GM21825 (cell line): ENCODE measurements at regions not wholly inside any gene's neighbourhood (a gene's known extent, or its start where the extent isn't known, plus 50 kb on each side); places are given as distances from the start of the nearest gene placed in this dataset.
"Not testable (repeated sequence)": the region's sequence is repeated elsewhere in the genome, so short reads cannot be mapped to it uniquely, and the experiment has no call there.

Source experiments
- ATAC-seq: cut with Tn5 transposase; IDR thresholded peaks from one replicate; pipeline ENCODE4 v1.9.1; 2021; ENCODE audit warnings: mild to moderate bottlenecking, moderate library complexity; ENCODE audit not compliant: unreplicated experiment

GRCh38 chr4:1589098-1589497 lies 95.0 kb downstream of the FAM53A start:
- no peak for ATAC-seq

DNA sequence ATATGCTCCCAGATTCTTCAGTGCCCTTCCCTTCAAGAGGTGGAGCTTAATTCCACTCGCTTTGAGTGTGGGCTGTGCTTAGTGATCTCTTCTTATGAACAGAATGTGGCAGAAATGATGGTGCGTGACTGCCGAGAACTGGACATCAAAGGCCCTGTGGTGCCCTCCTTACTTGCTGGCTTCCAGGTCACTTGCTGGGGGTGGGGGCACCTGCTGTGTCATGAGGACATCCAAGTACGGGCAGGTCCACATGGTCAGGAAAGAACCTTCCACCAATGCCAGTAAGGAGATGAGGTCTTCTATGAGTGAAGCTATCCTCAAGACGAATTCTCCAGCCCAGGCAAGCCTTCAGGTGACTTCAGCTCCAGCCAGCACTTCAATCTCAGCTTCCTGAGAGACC lies 95.8 kb downstream of the FAM53A start:
- no peak for ATAC-seq

DNA sequence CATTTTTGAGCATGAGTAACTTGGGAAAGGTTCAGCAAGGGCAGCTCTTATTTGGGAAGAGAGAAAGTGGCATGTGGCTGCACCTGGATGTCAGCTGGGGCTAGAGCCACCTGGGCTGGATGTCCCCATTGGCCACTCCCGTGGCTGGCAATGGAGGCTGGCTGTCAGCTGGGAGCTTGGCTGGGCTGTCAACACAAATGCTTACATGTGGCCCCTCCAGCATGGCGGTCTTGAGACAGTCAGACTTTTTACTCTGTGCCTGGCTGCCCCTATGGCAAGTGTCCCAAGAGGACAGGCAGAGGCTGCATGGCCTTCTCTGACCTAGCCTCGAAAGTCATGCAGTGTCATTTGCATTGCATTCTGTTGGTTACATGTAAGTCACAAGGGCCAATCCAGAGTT lies 99.6 kb downstream of the FAM53A start:
- ATAC-seq: no peak

DNA sequence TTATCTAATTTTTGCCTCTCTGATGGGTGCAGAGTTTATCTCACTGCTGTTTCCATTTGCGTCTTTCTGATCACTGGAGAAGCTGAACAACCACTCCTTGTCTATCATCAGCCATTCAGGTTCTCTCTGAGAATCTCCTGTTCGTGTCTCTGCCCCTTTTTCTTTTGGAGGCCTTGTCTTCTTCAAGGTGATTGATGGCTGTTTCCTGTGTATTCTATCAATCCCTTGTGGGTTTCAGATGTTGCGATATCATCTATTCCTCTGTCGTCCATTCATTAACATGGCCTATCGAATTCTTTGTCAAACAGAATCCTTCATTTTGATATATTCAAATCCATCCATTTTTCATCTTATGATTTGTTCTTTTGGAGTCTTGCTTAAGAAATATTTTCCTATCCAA lies 100.3 kb downstream of the FAM53A start:
- ATAC-seq: no peak

GRCh38 chr4:1583051-1583785 lies 100.9 kb downstream of the FAM53A start:
- no peak for ATAC-seq

DNA sequence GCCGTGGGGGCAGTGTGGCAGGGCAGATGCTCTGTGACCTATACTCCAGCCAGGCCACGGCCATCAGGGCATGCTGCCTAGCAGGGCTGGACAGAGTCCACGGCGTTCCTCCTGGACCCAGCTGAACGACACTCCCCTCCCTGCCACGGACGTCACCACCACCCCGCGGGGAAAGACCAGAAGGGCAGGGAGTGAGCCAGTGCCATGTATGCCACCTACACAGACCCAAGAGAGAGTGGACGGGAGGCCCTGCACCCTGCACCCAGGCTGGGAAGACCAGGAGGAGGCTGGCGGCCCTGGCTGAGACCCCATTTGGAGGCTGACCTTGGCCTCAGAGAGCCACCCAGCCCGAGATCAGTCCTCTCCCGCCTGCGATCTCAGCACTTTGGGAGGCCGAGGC lies 101.9 kb downstream of the FAM53A start:
- no peak for ATAC-seq

DNA sequence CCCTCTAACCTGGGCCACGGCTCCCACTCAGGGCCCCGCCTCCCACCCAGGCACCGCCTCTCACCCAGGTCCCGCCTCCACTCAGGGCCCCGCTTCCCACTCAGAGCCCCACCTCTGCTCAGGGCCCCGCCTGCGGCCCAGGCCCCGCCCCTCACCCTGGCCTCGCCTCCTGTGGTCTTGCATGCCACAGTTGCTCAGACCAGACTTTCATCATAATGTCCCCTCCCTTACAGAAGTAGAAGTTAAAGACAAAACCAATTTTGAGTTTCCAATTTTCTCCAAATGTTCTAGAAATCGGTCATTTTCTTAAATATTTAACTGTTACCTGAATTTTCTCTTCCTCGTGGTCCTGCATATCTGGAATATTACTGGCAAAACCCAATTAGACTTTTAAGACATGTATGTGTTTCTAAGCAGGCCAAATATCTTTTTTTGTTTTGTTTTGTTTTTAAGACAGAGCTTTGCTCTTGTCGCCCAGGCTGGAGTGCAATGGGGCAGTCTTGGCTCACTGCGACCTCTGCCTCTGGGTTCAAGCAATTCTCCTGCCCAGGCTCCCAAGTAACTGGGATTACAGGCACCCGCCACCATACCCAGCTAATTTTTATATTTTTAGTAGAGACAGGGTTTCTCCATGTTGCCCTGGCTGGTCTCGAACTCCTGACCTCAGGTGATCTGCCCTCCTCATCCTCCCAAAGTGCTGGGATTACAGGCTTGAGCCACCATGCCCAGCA lies 102.8 kb downstream of the FAM53A start:
- peak; percentile 51 for ATAC-seq

- not testable (repeated sequence) for ATAC-seq
Observed at GRCh38 chr4:1580692-1581012, 103.5 kb downstream of the FAM53A start.

- peak; percentile 44 for ATAC-seq
Observed at GRCh38 chr4:1579901-1580691, 104.0 kb downstream of the FAM53A start.

DNA sequence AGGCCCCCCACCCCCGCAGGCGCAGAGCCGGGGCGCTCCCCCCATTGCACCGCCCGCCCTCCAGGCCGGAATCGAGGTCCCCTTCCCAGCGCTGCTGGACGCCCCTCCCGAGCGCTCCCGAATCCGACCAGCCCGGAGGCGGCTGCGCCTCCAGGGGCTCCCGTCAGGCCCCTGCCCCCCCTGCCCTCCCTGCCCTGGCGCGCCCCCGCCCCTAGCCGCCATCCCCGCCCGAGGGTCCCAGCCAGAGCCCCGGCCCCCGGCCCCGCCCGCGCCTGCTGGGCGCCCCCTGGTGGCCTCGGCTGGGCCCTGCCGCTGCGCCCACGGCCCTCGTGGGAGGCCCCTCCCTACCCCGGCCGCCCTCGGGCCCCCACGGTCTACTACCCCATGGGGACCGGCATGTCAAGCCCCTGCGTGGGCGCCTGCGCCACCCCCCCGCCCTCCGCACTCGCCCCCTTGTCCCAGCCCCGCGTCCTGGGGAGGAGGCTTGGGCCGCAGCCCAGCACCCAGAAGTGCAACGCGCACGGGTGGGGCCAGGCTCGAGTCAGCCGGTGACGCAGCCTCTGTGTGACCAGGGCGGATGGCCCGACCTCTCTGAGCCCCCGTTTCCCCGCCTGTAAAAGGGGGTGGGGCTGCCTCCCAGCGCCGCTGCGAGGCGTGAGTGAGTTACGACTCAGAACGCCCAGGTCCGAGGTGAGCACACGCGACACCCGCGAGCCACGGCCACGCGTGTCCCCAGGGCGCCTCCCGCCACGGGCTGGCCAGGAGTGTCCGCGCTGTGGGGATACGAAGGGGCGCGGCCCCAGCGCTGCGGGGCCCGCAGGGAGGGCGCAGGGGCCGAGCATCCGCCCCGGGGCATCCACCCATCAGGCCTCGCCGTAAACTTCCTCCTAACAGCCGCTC lies 104.9 kb downstream of the FAM53A start:
- ATAC-seq: no peak

DNA sequence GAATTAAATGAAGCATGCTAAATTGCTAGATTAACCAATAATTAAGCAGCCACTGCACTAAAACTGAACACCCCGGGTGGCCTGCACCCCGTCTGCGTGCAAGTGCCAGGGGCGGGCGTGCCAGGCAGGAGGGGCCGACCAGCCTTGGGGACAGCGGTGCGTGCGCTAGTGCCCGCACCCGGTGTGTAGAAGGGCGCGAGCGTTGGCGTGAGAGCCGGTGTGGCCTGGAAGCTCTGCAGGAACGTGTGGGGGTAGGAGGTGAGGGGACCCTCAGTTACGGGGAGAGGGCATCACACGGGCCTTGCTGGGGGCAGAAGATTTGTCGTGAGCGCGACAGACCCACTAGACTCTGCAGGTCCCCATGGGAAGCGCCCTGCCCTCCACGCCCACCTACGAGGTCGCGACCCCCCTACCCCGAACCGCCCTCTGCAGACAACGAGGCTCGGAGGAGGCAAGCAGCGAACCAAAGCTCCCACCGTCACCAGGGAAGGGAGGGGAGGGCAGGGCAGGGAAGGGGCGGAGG lies 105.8 kb downstream of the FAM53A start:
- ATAC-seq: no peak

DNA sequence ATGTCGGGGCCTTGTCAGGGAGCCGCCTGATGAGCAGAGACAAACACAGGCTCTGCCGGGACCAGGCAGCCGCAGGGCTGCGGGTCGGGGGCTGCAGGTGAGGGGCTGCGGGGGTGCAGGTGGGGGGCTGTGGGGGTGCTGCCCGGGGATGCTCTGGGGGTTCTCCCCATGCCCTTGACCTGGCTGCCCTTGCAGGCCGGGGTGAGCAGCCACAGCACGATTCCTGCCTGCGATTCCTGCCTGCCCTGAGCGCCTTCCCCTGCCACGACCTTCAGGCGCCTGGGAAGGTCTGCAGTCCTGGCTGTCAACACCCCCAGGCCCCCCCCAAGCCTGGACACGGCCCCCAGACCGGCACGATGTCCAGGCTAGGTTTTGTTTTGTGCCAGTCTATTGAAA lies 106.3 kb downstream of the FAM53A start:
- no peak for ATAC-seq

DNA sequence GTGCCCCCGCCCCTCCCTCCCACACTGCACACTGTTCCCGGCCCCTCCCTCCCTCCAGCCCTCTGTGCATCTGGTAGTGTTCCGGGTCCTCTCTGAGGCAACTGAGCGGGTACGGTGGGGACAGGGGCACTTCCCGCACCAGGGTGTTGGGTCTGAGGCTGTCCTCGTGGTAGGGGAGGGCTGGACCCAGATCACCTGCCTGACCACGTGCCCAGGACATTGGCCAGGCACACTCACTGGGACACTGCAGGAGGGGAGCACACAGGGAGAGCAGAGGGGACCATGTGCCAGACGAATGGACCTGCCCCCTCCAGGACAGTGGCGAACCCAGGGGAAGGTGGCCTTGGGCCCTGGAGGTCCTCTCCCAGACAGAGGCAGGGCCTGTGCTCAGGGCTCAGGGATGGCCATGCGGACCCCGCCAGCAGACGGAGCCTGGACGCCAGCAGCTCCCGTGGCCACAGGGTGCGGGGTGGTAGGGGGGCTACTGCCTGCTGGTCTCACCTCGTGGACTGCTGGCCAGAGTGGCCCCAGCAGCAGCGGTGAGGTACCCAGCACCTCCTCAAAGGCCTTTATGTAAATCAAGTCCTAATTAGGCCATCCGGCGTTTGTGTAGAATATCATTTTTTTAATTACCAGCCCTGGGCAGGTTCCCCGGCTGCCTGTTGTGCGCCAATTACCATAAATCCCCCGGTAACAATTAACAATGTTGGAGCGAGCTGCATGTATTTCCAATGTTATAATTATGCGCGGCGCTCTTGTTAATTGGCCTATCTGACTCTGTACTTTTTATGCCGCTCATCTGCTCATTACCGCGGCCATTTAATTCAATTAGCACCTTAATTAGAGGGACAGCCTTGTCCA lies 106.9 kb downstream of the FAM53A start:
- no peak for ATAC-seq

GRCh38 chr4:1576304-1576960 lies 107.7 kb downstream of the FAM53A start:
- no peak for ATAC-seq

GRCh38 chr4:1575418-1576303 lies 108.5 kb downstream of the FAM53A start:
- no peak for ATAC-seq

- no peak for ATAC-seq
Observed at GRCh38 chr4:1574601-1575417, 109.3 kb downstream of the FAM53A start.

- ATAC-seq: no peak
Observed at GRCh38 chr4:1573830-1574459, 110.2 kb downstream of the FAM53A start.
